ENCODE measurements at regions not wholly inside any gene's neighbourhood (a gene's known extent, or its start where the extent isn't known, plus 50 kb on each side); places are given as distances from the start of the nearest gene placed in this dataset.

DNA sequence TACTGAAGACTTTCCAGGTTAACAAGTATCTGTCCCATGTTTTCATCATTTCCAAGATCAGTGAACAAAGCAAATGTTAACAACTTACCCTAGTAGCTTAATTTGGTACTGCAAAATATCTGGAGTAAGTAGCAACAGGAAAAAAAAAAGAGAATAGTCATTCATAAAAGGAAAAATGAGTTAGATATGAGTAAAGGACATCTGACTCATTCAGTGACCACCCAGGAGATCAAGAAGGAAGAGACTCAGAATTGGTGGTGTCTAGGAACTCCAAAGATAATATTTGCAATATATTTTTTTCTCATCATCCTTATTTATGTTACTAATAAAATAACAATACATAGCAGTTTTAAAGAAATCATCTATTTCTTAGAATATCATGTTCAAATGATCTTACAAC is 253.8 kb upstream of the COL8A1 start:
- TF ChIP-seq CTCF (IDR thresholded peaks at IDR 0.05; ENCODE audit: low read depth, low read length, missing control alignments): no peak
- H3K27ac ChIP-seq: no peak overlapping the region
- H3K36me3 ChIP-seq (replicated peaks): no peaks in the 10 kb centered on the region
- H3K27me3 ChIP-seq (replicated peaks): no peaks in the 10 kb centered on the region
- DNase-seq: peak; percentile 28
- in situ Hi-C loops (cut with HindIII; ENCODE audit: low pct_ligation_motif_present, low sequenced_read_pairs): no loop called here
- no peak overlapping the region for H3K4me3 ChIP-seq (ENCODE audit: low read depth, low read length)

- DNase-seq: no peak
- Histone ChIP-seq H3K27ac (no peak overlapping the region), H3K36me3 (replicated peaks) (no peaks in the 10 kb centered on the region), H3K4me3 (ENCODE audit: low read depth, low read length) (no peak overlapping the region), H3K27me3 (replicated peaks) (no peaks in the 10 kb centered on the region)
- in situ Hi-C loops (cut with HindIII; ENCODE audit: low pct_ligation_motif_present, low sequenced_read_pairs): no loop called here
- TF ChIP-seq CTCF (IDR thresholded peaks at IDR 0.05; ENCODE audit: low read depth, low read length, missing control alignments): no peak
These were observed 261.5 kb upstream of the COL8A1 start for GRCh38 chr3:99376926-99377325.

GRCh38 chr3:99373846-99374210 is 264.6 kb upstream of the COL8A1 start:
- no peak for TF ChIP-seq CTCF (IDR thresholded peaks at IDR 0.05; ENCODE audit: low read depth, low read length, missing control alignments)
- in situ Hi-C loops (cut with HindIII; ENCODE audit: low pct_ligation_motif_present, low sequenced_read_pairs): no loop called here
- no peak for DNase-seq
- H3K27me3 ChIP-seq (replicated peaks): no peaks in the 10 kb centered on the region
- H3K4me3 ChIP-seq (ENCODE audit: low read depth, low read length): no peak overlapping the region
- no peaks in the 10 kb centered on the region for H3K36me3 ChIP-seq (replicated peaks)
- no peak overlapping the region for H3K27ac ChIP-seq

DNA sequence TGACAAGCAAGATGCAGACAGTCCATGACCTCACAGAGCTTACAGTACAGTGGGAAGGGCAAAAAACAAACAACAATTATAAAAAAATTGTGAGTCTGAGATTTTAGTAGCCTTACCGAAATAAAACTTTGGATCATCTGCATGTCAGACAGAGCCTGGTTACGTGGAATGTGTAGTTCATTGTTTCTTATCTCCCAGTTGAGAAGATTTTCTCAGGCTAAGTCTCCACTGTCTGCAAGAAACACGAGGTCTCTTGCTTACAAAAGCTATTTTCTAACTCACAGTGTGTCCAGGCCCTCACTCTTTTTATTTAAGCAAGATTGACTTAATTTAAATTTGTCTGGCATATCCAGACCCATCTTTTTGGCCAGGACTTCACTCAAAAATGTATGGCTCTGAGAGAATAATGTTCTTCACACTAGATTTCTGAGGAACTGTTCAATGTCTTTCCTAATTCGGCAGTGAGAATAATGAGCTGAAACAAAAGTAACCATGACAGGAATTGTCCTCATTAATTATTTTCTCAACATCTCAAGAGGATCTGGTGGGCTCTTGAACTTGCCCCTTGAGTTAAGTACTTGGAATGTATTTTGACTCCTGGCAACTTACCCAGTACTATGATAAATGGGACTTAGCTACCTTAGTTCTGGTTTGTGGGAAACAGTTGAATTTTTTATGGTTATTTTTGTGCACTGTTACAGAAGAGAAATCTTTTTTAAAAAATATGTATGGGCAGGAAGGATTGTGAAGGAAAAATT is 265.1 kb upstream of the COL8A1 start:
- H3K4me3 ChIP-seq (ENCODE audit: low read depth, low read length): no peak overlapping the region
- H3K36me3 ChIP-seq (replicated peaks): no peaks in the 10 kb centered on the region
- no peak for TF ChIP-seq CTCF (IDR thresholded peaks at IDR 0.05; ENCODE audit: low read depth, low read length, missing control alignments)
- H3K27ac ChIP-seq: no peak overlapping the region
- no peaks in the 10 kb centered on the region for H3K27me3 ChIP-seq (replicated peaks)
- peak; percentile 38 for DNase-seq
- in situ Hi-C loops (cut with HindIII; ENCODE audit: low pct_ligation_motif_present, low sequenced_read_pairs): no loop called here

DNA sequence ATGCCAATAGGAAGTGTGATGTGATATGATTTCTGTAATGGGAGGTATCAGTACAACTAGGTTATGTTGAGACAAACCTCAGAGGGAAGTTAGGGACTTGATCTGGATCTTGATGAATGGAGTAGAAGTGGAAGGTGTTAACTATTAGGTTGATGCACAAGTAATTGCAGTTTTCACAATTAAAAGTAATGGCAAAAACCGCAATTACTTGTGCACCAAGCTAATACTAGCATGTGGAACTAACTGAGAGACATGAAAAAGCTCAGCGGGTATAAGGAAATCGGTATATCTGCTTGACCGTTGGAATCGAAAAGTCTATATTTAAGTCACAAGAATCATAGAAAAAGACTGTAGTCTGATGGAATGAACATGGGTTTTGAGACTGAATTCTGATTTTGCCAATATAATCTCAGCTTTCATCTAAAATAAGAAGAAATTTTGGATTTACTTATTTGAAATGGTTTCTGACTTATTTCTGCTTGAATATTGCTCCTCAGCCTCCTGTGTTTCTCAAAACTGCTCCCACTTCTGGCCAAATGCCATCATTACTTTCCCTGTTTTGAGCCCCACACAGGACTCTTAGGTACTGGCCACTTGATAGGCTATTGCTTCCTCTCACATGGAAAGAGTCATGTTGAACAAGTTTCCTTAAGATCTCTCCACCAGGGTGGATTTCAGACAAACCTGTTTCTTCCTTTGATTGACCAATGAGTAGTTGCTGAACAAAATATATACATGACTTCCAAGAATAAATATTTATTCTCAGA is 271.5 kb upstream of the COL8A1 start:
- H3K36me3 ChIP-seq (replicated peaks): no peaks in the 10 kb centered on the region
- no peaks in the 10 kb centered on the region for H3K27me3 ChIP-seq (replicated peaks)
- peak; percentile 19 for TF ChIP-seq CTCF (IDR thresholded peaks at IDR 0.05; ENCODE audit: low read depth, low read length, missing control alignments)
- no peak overlapping the region for H3K27ac ChIP-seq
- in situ Hi-C loops (cut with HindIII; ENCODE audit: low pct_ligation_motif_present, low sequenced_read_pairs): no loop called here
- H3K4me3 ChIP-seq (ENCODE audit: low read depth, low read length): no peak overlapping the region
- no peak for DNase-seq
